OCI-LY1 (cell line): ENCODE measurements at regions not wholly inside any gene's neighbourhood (a gene's known extent, or its start where the extent isn't known, plus 50 kb on each side); places are given as distances from the start of the nearest gene placed in this dataset.

Source experiments
- H2AFZ ChIP-seq: fragments of 200-600 bp; sonication (generic), shearing (Covaris generic); 2 replicates; pipeline ENCODE4 v1.6.0; 2014; ENCODE audit warnings: antibody characterized with exemption, mild to moderate bottlenecking, low read length
- H3F3A ChIP-seq: fragments of 200-600 bp; sonication (generic), shearing (Covaris generic); 2 replicates; pipeline ENCODE4 v1.6.0; 2014; ENCODE audit warnings: mild to moderate bottlenecking, antibody characterized with exemption, low read length, moderate library complexity; ENCODE audit not compliant: insufficient read depth
- H3K27ac ChIP-seq: fragments of 200-600 bp; sonication (generic); 2 replicates; pipeline ENCODE4 v1.5.1; 2014; ENCODE audit warnings: low read length, mixed run types, mild to moderate bottlenecking, low read depth; ENCODE audit not compliant: poor library complexity, severe bottlenecking
- H3K27me3 ChIP-seq: fragments of 200-600 bp; sonication (generic); 2 replicates; pipeline ENCODE4 v1.6.0; 2014; ENCODE audit warnings: antibody characterized with exemption, mild to moderate bottlenecking, low read length, moderate library complexity; ENCODE audit not compliant: insufficient read depth
- H3K36me3 ChIP-seq: fragments of 200-600 bp; sonication (generic); 2 replicates; pipeline ENCODE4 v1.6.1; 2014; ENCODE audit warnings: mild to moderate bottlenecking, antibody characterized with exemption, low read length, moderate library complexity, mixed read lengths; ENCODE audit not compliant: insufficient read depth
- H3K4me1 ChIP-seq: fragments of 200-600 bp; sonication (generic); 2 replicates; pipeline ENCODE4 v1.5.1; 2014; ENCODE audit warnings: mild to moderate bottlenecking, low read length, moderate library complexity; ENCODE audit not compliant: insufficient read depth, severe bottlenecking
- H3K4me2 ChIP-seq: fragments of 200-600 bp; sonication (generic), shearing (Covaris generic); 2 replicates; pipeline ENCODE4 v1.6.1; 2014; ENCODE audit warnings: low read length
- H3K4me3 ChIP-seq: fragments of 200-600 bp; sonication (generic); 2 replicates; pipeline ENCODE4 v1.5.1; 2014; ENCODE audit warnings: low read length, low read depth, mild to moderate bottlenecking, mixed read lengths; ENCODE audit not compliant: poor library complexity, severe bottlenecking
- H3K79me2 ChIP-seq: fragments of 200-600 bp; shearing (Covaris generic); 2 replicates; pipeline ENCODE4 v1.6.1; 2016; ENCODE audit warnings: mixed run types, low read length, mixed read lengths; ENCODE audit not compliant: insufficient read depth
- H3K9ac ChIP-seq: fragments of 200-600 bp; sonication (generic), shearing (Covaris generic); 2 replicates; pipeline ENCODE4 v1.6.1; 2014; ENCODE audit warnings: mild to moderate bottlenecking, low read length, mixed read lengths
- H3K9me2 ChIP-seq: fragments of 200-600 bp; sonication (generic), shearing (Covaris generic); 2 replicates; pipeline ENCODE4 v1.6.1; 2014; ENCODE audit warnings: low read depth, mild to moderate bottlenecking, low read length, mixed read lengths
- H3K9me3 ChIP-seq: fragments of 200-600 bp; shearing (Covaris generic); 2 replicates; pipeline ENCODE4 v1.6.1; 2014; ENCODE audit warnings: low read length, mixed read lengths
- H4K20me1 ChIP-seq: fragments of 200-600 bp; sonication (generic), shearing (Covaris generic); 2 replicates; pipeline ENCODE4 v1.6.0; 2016; ENCODE audit warnings: mild to moderate bottlenecking, low read length; ENCODE audit not compliant: insufficient read depth
- EZH2 ChIP-seq: fragments of 200-600 bp; sonication (generic), shearing (Covaris generic); IDR thresholded peaks from 2 replicates; pipeline ENCODE4 v1.8.0; 2017; ENCODE audit warnings: borderline replicate concordance, mixed run types, mild to moderate bottlenecking, antibody characterized with exemption, low read length, moderate library complexity, mixed read lengths
- TF ChIP-seq, protein P1 (sequence below): fragments of 200-600 bp; sonication (generic), shearing (Covaris generic); IDR thresholded peaks from 2 replicates; pipeline ENCODE4 v1.5.1; 2017; ENCODE audit warnings: mild to moderate bottlenecking, antibody characterized with exemption, low read length, moderate library complexity, mixed read lengths

DNA sequence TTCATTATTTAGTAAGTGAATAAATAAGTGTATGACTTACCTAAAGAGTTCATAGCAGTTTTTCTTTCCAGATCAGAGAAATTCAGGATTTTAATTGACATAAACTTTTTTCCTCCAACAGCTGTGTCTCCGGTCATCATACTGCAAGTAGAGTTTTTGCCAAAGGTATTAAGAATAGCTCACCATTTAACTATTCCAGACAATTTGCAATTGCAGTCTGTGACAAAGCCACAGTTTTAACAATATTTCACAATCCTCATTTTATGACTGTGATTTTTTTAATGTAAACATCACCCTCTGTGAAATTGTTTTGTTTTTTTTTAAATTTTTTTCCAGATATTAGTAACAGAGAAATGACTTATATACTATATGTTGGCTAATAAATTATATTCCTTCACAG lies 199.1 kb downstream of the TRIB2 start:
- no peaks in the 10 kb centered on the region for H3K9me2 ChIP-seq
- H3F3A ChIP-seq = no peaks in the 10 kb centered on the region
- TF ChIP-seq EZH2 = no peak
- TF ChIP-seq, protein P1, sequence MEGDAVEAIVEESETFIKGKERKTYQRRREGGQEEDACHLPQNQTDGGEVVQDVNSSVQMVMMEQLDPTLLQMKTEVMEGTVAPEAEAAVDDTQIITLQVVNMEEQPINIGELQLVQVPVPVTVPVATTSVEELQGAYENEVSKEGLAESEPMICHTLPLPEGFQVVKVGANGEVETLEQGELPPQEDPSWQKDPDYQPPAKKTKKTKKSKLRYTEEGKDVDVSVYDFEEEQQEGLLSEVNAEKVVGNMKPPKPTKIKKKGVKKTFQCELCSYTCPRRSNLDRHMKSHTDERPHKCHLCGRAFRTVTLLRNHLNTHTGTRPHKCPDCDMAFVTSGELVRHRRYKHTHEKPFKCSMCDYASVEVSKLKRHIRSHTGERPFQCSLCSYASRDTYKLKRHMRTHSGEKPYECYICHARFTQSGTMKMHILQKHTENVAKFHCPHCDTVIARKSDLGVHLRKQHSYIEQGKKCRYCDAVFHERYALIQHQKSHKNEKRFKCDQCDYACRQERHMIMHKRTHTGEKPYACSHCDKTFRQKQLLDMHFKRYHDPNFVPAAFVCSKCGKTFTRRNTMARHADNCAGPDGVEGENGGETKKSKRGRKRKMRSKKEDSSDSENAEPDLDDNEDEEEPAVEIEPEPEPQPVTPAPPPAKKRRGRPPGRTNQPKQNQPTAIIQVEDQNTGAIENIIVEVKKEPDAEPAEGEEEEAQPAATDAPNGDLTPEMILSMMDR = no peak
- no peak overlapping the region for H3K9ac ChIP-seq
- no peaks in the 10 kb centered on the region for H4K20me1 ChIP-seq
- H3K79me2 ChIP-seq = no peaks in the 10 kb centered on the region
- H3K4me1 ChIP-seq = no peaks in the 10 kb centered on the region
- H3K9me3 ChIP-seq = no peaks in the 10 kb centered on the region
- no peak overlapping the region for H3K4me2 ChIP-seq
- no peak overlapping the region for H2AFZ ChIP-seq
- no peaks in the 10 kb centered on the region for H3K27me3 ChIP-seq
- no peaks in the 10 kb centered on the region for H3K36me3 ChIP-seq
- H3K27ac ChIP-seq = no peak overlapping the region
- H3K4me3 ChIP-seq = no peak overlapping the region

DNA sequence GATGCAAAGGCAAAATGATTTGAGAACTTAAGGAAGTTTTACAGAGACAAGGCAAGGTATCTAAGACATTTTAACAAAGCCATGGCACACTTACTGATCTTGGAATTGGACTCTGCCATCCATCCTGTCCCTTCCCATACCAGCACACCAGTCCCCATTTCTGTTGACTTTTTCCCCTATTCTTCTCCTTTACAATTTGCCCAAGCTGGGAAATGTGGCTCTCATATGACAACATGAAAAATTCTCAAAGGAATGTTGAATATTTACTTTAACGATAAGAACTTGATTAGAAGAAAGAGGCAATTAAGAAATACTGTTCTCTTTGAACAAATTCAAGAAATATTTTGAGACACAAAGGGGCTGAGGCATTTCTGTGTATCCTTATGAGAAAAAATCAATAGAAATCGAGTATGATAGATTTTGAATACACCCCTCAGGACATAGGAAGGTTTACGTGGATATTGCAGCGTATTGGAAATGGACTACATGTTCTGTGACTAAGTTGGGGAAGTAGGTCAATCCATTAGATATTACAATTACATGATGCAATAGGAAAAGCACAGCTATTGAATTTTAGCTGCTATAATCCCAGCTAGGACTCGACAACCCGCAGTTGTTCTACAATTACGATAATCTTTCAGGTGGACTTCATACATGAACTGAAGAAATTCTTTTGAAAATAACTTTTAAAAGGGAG lies 201.6 kb downstream of the TRIB2 start:
- H3K27ac ChIP-seq = no peak overlapping the region
- no peak overlapping the region for H3K4me2 ChIP-seq
- H3K4me3 ChIP-seq = no peak overlapping the region
- no peaks in the 10 kb centered on the region for H4K20me1 ChIP-seq
- TF ChIP-seq, protein P1 = no peak
- TF ChIP-seq EZH2 = no peak
- no peaks in the 10 kb centered on the region for H3K36me3 ChIP-seq
- no peaks in the 10 kb centered on the region for H3K9me3 ChIP-seq
- H3K9me2 ChIP-seq = no peaks in the 10 kb centered on the region
- no peak overlapping the region for H3K9ac ChIP-seq
- no peaks in the 10 kb centered on the region for H3K27me3 ChIP-seq
- H3K79me2 ChIP-seq = no peaks in the 10 kb centered on the region
- no peaks in the 10 kb centered on the region for H3F3A ChIP-seq
- no peak overlapping the region for H2AFZ ChIP-seq
- H3K4me1 ChIP-seq = no peaks in the 10 kb centered on the region

DNA sequence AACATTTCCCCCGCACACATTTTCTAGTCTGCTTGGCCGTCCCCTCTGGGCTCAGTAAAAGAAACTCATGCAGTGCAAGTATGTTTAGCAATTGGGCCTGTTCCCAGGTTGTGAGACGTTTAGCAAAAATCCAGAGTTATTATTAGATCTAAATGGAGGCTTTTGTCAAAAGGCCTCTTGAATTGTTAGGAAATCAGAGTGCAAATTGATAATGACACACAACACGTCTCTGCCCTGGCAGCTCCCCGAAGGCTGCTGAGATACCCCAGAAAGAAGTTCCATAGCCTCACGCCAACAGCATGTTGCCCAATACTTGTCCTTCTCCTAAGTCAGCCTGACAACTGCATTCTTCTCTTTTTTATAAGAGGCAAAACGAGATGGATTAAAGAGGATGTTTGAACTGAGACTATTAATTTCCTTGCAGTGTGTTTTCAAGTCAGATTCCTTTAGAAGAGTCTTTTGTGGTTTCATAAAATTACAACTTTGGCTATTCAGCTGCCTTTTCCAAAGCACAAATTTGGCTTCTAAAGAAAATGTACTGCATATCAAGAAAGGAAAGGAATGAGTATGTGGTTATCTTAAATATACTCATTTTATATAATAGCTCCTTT lies 202.2 kb downstream of the TRIB2 start:
- Histone ChIP-seq H3K9me3 (no peaks in the 10 kb centered on the region), H3K9me2 (no peaks in the 10 kb centered on the region), H3F3A (no peaks in the 10 kb centered on the region), H3K79me2 (no peaks in the 10 kb centered on the region), H3K27me3 (no peaks in the 10 kb centered on the region), H3K4me3 (no peak overlapping the region), H3K4me2 (no peak overlapping the region), H2AFZ (no peak overlapping the region), H4K20me1 (no peaks in the 10 kb centered on the region), H3K27ac (no peak overlapping the region), H3K4me1 (no peaks in the 10 kb centered on the region), H3K9ac (no peak overlapping the region), H3K36me3 (no peaks in the 10 kb centered on the region)
- TF ChIP-seq, protein P1 = no peak
- no peak for TF ChIP-seq EZH2
